GM19467 (cell line): ENCODE measurements at regions not wholly inside any gene's neighbourhood (a gene's known extent, or its start where the extent isn't known, plus 50 kb on each side); places are given as distances from the start of the nearest gene placed in this dataset.
"Not testable (repeated sequence)": the region's sequence is repeated elsewhere in the genome, so short reads cannot be mapped to it uniquely, and the experiment has no call there.

Experiments
- ATAC-seq: cut with Tn5 transposase; IDR thresholded peaks from one replicate; pipeline ENCODE4 v1.9.1; 2021; ENCODE audit warnings: mild to moderate bottlenecking, moderate library complexity; ENCODE audit not compliant: unreplicated experiment

DNA sequence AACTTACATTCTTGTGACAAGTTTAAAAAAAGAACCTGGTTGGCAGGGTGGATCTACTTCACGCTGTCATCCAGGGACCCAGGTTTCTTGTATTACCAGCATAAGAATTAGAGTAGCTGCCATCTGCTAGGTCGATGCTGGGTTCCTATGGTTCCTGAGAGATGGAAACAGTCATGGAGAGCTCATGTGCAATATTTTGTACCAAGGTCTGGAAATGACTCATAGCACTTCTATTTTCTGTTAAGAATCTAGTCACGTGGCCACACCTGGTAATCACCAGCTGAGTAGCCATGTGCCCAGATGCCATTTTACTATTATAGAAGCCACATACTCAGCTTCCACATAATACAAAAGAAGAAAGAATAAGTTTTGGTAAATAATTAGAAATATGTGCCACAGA is 171.3 kb downstream of the CD83 start:
- ATAC-seq: no peak

DNA sequence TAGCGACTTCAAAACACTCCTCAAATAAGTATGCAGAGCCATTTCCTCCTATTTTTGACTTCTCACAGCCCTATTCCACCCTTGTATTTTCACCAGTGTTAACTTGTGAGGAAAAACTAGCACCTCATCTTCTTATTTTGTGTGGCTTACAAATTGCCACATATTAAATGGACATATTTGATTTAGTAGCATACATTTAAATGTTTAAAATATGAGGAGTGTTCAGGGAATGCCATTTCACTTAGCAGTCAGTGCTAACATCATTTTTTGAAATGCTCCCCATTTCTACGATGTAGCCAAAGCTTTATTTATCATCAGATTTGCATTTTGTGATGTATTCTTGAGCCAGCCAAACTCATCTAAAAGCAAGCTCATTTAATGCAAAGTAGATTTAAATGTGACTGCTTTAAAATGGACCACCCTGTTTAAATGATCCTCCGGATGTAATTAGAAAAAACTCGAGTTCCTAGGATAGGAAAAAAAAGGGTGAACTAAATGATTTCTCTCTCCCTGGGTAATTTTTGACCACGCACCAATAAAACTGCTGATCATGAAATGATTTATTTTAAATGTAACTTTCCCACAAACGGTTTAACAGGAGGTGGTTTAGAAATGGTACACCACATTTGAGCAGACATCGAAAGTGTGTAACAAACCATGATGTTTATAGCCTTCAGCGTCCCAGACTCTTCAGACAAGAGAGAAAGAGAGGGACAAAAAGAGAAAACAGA is 172.6 kb downstream of the CD83 start:
- no peak for ATAC-seq

DNA sequence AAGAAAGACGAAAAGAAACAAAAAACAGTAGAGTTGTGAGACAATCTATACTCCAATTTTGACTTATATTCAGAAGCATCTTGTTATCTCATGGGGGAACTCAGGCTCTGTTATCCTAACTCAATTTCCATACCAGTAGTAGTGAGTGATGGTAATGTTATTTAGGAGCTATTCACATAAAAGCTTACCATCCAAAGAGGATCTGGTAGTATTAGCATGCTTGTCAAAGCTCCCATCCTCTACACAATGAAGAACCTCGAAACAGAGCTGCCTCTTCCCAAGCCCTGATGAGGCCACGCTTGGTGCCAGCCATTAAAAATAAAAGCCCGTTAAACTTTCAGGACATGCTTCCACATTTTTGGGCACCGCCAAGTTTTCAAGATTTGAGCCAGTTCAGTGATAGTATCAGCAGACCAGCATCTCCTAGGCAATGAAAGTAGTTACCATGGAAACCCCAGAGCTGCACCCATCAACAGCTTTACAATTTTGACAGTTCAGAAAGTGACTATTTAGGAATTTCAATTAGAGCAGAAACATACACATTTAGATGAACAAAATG is 173.3 kb downstream of the CD83 start:
- no peak for ATAC-seq

DNA sequence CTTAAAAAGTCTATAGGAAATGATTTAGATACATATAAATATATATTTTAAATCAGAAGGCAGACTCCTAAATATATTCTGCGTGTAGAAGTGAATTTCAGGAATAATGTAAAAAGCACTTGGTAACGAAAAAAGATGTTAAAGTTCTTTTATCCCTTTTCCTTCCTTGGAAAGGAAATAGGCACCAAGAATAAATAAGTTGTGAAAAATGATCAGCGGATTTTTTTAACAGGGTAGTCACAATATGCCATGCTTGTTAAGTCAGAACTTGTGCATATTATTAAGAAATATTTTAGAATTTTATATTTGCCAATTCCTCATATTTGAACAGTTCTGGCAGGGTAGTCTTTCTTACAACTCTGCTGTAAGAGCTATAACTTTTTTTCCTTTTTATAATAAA is 173.8 kb downstream of the CD83 start:
- no peak for ATAC-seq

DNA sequence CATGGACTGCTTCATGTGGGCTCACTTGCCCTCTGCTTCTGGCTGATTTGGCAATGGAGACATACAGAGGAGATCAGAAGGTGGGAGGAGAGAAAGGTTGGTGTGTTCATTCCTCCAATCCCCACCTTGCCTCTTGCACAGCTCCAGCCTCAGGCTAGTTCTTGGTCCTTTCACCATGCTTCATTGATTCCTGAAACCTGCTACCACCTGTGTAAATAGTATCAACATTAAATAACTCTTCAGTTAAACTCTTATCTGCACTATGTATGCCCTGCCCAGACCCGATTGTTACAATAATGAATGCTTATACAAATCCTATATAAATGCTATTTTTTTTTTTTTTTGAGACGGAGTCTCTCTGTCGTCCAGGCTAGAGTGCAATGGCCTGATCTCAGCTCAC is 174.5 kb downstream of the CD83 start:
- no peak for ATAC-seq

DNA sequence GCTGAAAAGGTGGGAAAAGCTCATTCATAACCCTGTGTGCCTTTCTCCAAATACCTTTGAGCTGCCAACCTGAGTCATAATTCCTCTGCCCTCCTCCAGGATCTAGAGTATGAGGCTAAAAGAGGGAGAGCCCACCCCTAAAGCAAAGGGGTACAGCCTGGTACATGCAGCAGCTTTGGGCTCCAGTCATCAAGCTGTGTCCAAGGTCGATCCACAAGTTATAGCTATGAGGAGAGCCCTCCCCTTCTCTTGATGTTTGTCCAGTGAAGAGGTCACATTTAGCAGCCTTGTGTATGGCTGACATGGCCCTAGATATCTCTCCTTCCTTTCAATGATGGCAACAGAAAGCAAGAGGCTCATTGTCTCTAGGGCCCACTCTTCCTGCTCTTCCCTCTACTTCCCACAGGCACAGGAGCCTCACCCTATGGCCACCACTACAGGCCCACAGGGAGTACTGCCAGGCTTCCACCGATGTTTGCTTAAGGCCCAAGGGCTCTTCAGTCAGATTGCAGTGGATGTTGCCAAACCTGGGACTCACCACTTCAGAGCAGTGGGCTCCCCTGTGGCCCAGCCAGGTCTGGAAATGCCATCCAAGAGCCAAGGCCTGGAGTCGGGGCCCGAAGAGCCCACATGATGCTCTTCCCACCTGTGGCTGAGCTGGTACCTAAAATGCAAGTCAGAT is 176.8 kb downstream of the CD83 start:
- no peak for ATAC-seq

DNA sequence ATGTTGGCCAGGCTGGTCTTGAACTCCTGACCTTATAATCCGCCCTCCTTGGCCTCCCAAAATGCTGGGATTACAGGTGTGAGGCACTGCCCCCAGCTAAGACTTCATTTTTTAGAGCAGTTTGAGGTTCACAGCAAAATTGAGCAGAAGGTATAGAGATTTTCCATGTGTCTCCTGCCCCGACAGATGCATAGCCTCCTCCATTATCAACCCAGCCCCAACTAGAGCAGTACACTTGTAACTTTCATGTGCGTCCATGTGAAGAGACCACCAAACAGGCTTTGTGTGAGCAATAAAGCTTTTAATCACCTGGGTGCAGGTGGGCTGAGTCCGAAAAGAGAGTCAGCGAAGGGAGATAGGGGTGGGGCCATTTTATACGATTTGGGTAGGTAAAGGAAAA is 179.1 kb downstream of the CD83 start:
- ATAC-seq: not testable (repeated sequence)

DNA sequence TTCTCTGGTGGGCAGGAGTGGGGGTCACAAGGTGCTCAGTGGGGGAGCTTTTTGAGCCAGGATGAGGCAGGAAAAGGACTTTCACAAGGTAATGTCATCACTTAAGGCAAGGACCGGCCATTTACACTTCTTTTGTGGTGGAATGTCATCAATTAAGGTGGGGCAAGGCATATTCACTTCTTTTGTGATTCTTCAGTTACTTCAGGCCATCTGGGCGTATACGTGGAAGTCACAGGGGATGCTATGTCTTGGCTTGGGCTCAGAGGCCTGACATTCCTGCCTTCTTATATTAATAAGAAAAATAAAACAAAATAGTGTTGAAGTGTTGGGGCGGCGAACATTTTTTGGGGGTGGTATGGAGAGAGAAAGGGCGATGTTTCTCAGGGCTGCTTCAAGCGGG is 179.5 kb downstream of the CD83 start:
- ATAC-seq: not testable (repeated sequence)

DNA sequence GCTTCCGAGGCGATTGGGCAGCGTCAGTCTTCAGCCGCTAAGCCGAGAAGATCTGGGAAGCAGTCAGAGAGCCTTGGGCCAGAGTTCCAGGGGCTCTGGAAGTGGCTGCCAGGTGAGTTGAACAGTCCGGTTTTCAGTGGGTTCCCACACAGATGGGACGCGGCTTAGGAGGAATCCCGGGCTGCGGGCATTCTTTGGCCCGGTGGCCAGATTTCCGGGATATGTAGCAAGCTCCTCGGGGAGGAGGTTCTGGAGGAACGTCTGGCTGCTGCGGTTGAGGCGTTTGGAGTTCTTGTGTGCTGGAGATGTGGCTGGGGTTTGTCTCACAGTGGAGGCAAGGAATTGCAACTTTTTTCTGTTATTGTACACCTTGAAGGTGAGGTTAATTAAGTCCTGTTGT is 182.6 kb downstream of the CD83 start:
- not testable (repeated sequence) for ATAC-seq

DNA sequence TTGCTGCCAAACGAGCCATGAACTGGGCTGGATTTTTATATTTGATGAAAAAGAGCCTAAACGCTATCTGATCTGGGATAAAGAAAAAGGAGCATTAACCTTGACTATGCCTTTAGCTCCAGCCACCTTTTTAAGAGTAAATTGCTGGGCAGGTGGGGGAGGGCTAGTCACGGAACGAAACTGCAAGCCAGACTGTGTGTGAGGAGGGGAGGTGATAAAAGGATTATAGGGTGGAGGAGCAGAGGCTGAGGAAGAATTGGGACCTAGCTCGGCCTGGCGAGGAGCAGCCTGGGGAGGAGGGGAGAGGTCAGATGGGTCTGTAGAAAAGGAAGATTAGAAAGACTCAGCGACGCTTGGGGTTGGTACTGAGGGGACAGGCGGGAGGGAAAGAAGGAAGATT is 183.1 kb downstream of the CD83 start:
- not testable (repeated sequence) for ATAC-seq

DNA sequence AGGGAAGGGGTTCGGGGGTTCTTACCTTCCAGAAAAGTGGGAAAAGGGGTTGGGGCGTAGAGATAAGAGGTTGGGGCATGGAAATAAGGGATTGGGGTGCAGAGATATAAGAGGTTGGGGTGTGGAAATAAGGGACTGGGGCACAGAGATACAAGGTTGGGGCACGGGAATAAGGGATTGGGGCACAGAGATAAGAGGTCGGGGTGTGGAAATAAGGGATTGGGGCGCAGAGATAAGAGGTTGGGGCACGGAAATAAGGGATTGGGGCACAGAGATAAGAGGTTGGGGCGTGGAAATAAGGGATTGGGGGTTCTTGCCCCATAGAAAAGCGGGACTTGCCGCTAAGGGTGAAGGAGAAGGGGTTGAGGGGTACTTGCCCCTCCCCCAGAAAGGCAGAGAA is 183.9 kb downstream of the CD83 start:
- not testable (repeated sequence) for ATAC-seq

DNA sequence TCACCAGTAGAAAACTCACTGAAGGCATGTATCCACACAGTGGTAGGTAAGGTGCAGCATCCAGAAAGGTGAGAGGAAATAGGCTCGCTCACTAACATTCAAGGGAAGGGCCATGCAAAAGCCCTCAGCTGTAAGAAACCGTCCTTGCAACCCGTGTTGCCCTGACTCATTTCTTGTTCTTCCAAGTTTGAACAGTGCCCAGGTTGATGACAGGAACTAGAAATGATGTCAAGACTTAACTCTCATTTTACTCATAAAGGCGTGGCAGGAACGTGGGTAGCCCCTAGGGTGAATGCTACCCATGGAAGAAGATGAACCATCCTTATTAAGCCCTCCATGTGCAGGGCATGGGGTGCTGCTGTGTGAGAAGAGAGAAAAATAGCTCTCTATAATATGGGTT is 187.6 kb downstream of the CD83 start:
- no peak for ATAC-seq

DNA sequence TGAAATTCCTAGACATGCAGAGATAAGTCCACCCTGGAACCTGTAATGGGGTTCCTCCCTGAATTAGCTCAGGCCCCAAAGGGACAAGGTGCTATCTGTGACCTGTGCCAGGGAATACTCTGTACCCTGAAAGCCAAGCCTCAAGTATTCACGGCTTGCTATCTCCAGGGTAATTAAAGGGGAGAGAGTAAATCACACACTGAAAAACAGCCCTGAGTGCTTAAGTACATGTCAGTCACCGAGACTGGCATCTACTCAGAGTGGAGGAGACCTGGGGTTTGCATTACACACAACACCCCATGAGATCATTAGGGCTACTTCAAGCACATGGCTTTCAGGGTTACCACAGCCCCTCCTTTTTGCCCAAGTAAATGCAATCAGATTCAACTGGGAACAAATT is 188.1 kb downstream of the CD83 start:
- no peak for ATAC-seq

DNA sequence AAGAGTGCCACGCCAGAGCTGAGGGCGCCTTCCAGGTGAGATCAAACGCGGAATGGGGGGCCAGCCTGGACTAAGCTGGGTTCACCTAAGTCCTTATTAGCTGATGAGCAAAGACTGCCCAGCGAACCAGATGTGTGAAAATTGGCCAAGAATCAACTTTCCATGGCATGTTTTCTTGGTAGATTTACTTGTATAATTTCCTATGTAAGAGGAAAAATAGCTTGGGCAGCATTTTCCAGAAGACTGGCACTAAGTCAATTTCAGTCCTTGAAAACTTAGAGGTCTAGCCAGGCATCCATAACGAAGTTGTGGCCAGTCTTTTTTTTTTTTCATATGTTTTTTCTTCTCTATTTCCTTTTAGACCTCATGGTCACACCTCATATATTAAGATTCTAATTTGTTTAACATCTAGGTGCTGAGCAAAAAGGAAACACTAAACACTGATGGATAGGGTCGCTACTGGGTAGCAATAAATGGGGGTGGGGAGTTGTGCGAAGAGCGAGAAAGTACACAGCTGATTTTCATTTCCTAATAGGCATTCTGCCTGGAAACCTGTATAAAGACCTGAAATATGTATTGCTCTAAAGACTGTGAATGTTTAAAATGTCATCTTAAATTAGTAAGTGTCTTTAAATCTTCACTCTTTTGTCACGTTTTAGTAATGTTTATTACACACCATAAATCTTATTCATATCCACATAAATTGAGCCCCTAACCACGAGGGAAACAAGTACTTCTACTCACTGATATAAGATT is 188.8 kb downstream of the CD83 start:
- no peak for ATAC-seq

DNA sequence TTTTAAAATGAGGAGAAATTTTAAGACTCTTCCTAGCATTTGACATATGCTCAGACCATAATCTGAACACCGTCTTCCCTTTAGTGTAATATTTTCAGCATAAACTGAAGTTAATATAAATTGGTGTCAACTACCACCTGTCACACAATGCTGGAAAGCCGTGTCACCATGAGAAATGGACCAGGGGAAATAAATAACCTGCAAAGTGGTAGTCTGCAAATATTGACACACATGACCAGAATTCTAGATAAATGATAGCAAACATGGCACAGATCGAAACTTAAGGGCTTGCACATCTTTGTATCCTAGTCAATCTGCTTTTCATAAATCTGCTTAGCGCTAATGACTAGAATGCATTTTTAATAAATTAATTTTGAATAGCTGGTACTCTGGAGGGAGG is 191.9 kb downstream of the CD83 start:
- ATAC-seq: no peak

DNA sequence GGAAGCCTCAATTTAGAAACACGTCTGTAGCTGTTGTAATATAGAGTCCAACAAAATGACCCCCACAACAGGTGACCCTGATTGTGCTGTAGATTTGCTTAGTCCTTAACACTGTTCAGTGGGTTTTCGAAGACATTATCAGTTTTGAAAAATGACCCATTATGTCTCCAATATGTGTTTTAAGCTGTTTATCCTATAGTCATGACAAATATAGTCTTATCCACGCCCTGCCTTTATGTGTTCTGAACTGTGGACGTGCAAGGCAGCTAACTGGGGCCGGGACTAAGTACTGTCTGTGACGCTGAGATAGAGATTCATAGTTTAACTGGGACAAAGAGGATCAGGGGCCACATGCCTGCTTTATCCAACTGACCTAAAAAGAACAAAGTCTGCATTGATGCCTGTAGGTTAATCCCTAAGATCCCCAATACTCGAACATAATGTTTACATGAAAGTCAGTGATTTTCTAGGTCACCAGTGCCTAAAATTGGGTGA is 192.4 kb downstream of the CD83 start:
- ATAC-seq: no peak

DNA sequence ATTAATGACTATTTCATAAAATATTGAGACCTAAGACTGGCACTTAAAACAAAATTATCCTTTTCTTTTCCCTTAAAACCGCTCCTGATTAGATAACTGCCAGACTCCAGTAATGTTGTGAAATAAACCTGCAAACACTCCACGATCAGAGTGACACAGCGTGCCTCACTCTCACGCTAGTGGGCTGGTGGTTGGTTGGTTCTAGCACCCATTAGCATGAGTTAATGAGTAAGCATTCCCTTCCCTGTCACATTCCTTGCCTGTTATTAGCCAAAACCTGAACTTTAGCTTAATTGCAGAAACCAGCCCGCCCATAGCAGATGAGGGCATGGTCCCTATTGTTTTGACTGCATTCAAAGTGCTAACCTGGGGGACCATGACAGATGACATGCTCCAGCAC is 193.4 kb downstream of the CD83 start:
- ATAC-seq: no peak

DNA sequence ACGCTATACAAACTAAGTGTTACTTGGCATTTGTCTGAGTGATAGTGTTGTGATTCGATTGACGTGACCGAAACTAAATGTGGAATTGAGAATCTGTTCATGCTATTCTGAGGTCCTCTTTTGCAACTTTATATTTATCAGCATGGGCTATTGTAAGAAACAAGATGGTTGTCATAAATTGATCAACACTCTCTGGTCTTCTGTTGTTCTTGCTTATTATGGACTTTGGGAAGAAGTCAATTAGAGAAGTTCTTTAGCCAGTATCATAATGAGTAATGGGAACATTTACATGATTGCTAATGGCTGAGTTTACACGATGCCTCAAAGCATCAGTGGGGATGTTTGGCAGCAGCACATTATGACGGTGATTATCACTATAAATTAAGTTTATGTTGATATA is 195.0 kb downstream of the CD83 start:
- ATAC-seq: no peak

DNA sequence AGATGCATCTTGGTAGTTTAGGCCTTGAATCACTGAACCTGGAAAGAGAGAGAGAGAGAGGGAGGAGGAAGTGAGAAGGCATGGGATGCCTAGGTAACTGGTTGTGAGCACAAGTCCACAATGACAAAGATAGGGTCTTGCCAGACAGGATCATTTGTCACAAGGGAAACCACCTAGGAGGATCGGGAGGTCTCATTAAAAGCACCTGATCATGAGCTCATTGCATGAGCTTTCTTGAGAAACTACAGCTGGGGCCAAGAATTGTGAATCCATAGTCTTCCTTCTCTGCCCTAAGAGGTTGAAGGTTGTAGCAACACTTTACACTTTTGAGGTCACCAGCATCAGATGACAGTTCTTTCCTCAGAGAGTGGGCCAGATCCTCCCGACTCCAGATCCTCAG is 195.7 kb downstream of the CD83 start:
- no peak for ATAC-seq

DNA sequence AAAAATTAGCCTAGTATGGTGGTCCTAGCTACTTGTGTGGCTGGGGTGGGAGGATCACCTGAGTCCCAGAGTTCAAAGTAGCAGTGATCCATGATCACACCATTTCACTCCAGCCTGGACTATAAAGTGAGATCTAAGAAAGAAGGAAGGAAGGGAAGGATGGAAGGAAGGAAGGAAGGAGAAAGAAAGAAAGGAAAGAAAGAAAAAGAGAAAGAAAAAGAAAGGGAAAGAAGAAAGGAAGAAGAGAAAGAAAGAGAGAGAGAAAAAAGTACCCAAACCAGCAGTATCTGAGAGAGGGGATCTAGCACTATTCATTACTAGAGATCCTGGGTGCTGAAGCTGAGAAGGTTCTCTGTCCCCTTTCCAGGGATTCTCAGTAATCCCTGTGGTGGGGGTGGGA is 197.8 kb downstream of the CD83 start:
- ATAC-seq: no peak

DNA sequence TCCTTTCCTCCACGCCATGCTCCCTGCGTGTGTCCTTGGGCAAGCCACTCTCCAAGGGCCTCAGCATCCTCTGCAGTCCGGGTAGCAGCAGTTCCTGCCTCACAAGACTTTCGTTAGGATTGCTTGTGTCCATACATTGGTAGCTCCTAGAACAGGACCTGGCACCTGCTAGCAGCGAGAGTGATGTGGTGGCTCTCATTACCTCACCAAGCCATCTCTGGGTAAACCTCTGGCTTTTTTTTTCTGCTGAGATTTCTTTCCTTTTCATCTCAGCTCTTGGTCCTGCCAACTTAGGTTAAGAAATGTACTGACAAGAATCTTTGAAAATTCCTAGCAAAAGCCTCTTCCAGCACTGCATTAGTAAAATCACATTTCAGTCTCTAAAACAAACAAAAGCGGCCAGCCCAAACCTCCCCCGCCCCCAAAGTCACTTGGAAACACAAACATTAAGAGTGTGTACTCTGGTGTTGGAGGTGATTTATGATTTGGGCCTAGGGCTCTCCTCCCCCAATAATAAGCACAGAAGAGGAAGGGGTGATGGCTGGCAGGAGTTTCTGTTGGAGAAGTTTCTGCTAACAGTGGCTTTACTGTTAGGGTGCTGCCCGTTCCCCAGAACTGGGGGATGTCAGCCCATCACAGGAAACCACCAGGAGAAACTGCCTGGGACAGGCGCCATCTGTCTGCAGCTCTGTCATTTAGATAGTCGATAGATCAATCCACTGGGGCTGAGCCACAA is 199.2 kb downstream of the CD83 start:
- no peak for ATAC-seq
